ENCODE measurements at regions not wholly inside any gene's neighbourhood (a gene's known extent, or its start where the extent isn't known, plus 50 kb on each side); places are given as distances from the start of the nearest gene placed in this dataset.

DNA sequence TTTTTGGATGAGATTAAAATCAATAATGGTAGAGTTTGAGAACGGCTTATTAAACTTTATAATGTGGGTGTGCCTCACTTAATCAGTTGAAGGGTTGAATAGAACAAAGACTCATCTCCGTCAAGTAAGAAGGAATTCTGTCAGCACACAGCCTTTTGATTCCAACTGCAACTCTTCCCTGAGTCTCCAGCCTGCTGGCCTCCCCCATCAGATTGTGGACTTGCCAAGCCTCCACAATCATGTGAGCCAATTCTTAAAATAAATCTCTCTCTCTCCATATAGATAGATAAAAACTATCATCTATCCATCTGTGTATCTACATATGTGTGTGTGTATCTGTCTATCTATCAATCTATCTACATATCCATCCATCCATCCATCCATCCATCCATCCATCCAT is 127.4 kb upstream of the BTG1 start:
- Histone ChIP-seq H3K4me3 (replicated peaks in 1 of 2; ENCODE audit: low read depth in 1 of 2, low read length in 2 of 2) (no peak overlapping the region), H3K27me3 (ENCODE audit: insufficient read depth, low read length) (no peaks in the 10 kb centered on the region), H3K4me2 (ENCODE audit: low read length) (no peak overlapping the region), H3K4me1 (ENCODE audit: control insufficient read depth in 1 of 2, insufficient read depth in 2 of 2, low read length in 2 of 2) (no peaks in the 10 kb centered on the region), H3K9me3 (ENCODE audit: control insufficient read depth in 1 of 2, insufficient read depth in 1 of 2, low read depth in 1 of 2, low read length in 2 of 2) (no peaks in the 10 kb centered on the region), H2AFZ (ENCODE audit: low read depth, low read length, poor library complexity, severe bottlenecking) (no peak overlapping the region), H3K79me2 (ENCODE audit: insufficient read depth, low read length) (no peaks in the 10 kb centered on the region), H3K9me2 (ENCODE audit: insufficient read depth) (no peaks in the 10 kb centered on the region), H3K27ac (ENCODE audit: low read depth, low read length) (no peak overlapping the region), H3K9ac (ENCODE audit: low read length) (no peak overlapping the region), H4K20me1 (ENCODE audit: insufficient read depth) (no peaks in the 10 kb centered on the region), H3K36me3 (ENCODE audit: control insufficient read depth in 1 of 2, insufficient read depth in 2 of 2, low read length in 2 of 2) (no peaks in the 10 kb centered on the region)
- BruUV-seq (replicated peaks) = no TSS peak
- TF ChIP-seq ELF1 (IDR thresholded peaks at IDR 0.05; ENCODE audit: borderline replicate concordance, low read depth) (no peak), RAD21 (IDR thresholded peaks at IDR 0.05; ENCODE audit: low read depth) (no peak), YY1 (IDR thresholded peaks at IDR 0.05; ENCODE audit: extremely low read depth, insufficient replicate concordance, low read depth, low read length) (no peak), TCF7L2 (IDR thresholded peaks at IDR 0.05; ENCODE audit: borderline replicate concordance, extremely low read depth, insufficient read depth, insufficient read length) (no peak), EGR1 (IDR thresholded peaks at IDR 0.05; ENCODE audit: low read depth) (no peak), EZH2 (IDR thresholded peaks at IDR 0.05) (no peak), CEBPB (IDR thresholded peaks at IDR 0.05; ENCODE audit: low read depth) (no peak), SP1 (IDR thresholded peaks at IDR 0.05; ENCODE audit: low read depth) (no peak), ZNF274 (IDR thresholded peaks at IDR 0.05; ENCODE audit: low read depth, low read length) (no peak), CBX3 (IDR thresholded peaks at IDR 0.05; ENCODE audit: low read depth) (no peak), ZFX (IDR thresholded peaks at IDR 0.05) (no peak), MAX (IDR thresholded peaks at IDR 0.05) (no peak), SRF (IDR thresholded peaks at IDR 0.05; ENCODE audit: low read depth) (no peak), POLR2A (IDR thresholded peaks at IDR 0.05; ENCODE audit: borderline replicate concordance, extremely low read depth, insufficient read depth, insufficient read length) (no peak)
- RAD21 ChIA-PET (ENCODE audit: low non-redundant PET in 1 of 2, low total read pairs in 2 of 2, uncharacterized antibody in 2 of 2, unreplicated experiment in 2 of 2) = no interaction called here
- CTCF ChIA-PET = no interaction called here
- intact Hi-C loops (cut with micrococcal nuclease) = no loop called here
- DNase-seq (ENCODE audit: low read depth, low spot score) (no peak), ATAC-seq (no peak)
- POLR2A ChIA-PET = no interaction called here

Data from HCT116 (cell line).